ENCODE measurements at regions not wholly inside any gene's neighbourhood (a gene's known extent, or its start where the extent isn't known, plus 50 kb on each side); places are given as distances from the start of the nearest gene placed in this dataset.

DNA sequence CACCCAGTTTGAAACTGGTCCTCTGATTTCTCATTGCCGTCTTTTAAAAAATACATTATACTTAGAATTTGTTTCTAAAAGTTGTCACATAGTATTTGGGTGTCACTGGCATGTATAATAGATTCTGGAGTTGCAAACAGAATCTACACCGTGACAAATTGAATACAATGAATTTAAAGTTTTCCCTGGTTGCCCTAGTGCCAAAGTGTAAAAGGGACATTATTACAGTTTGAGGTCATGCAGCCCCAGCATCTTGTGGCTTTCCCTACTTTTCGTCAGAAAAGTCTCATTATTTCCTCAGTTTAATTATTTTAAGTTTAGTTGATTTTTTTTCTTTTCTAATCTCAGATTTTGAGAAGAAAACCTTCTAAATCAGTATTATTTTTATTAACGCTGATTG lies 155.9 kb downstream of the DISP1 start:
- TF ChIP-seq CTCF (IDR thresholded peaks at IDR 0.05) (no peak), POLR2A (IDR thresholded peaks at IDR 0.05) (no peak)

Data from right lobe of liver (tissue), 4 donors.